ENCODE measurements at regions not wholly inside any gene's neighbourhood (a gene's known extent, or its start where the extent isn't known, plus 50 kb on each side); places are given as distances from the start of the nearest gene placed in this dataset.

- TF ChIP-seq ZNF232 (CRISPR knock-in tag; IDR thresholded peaks at IDR 0.05), result no peak
- TF ChIP-seq ATF3 (CRISPR knock-in tag; conservative IDR thresholded peaks at IDR 0.05), result no peak
- no peak for TF ChIP-seq CTCF (IDR thresholded peaks at IDR 0.05)
- TF ChIP-seq NR1H2 (CRISPR knock-in tag; IDR thresholded peaks at IDR 0.05), result no peak
- TF ChIP-seq SP1 (CRISPR knock-in tag; conservative IDR thresholded peaks at IDR 0.05), result no peak
- no peak for TF ChIP-seq SOX15 (CRISPR knock-in tag; IDR thresholded peaks at IDR 0.05)
- no peak for TF ChIP-seq ZNF121 (CRISPR knock-in tag; IDR thresholded peaks at IDR 0.05)
- no peak for TF ChIP-seq NR3C1 (CRISPR knock-in tag; conservative IDR thresholded peaks at IDR 0.05; ENCODE audit: low read depth)
- no peak for TF ChIP-seq TCF7 (CRISPR knock-in tag; IDR thresholded peaks at IDR 0.05; ENCODE audit: low read depth)
Measured at GRCh38 chr2:176682278-176682677, 413.0 kb downstream of the MTX2 start.

All from WTC11 (cell line).